ENCODE measurements at regions not wholly inside any gene's neighbourhood (a gene's known extent, or its start where the extent isn't known, plus 50 kb on each side); places are given as distances from the start of the nearest gene placed in this dataset.

DNA sequence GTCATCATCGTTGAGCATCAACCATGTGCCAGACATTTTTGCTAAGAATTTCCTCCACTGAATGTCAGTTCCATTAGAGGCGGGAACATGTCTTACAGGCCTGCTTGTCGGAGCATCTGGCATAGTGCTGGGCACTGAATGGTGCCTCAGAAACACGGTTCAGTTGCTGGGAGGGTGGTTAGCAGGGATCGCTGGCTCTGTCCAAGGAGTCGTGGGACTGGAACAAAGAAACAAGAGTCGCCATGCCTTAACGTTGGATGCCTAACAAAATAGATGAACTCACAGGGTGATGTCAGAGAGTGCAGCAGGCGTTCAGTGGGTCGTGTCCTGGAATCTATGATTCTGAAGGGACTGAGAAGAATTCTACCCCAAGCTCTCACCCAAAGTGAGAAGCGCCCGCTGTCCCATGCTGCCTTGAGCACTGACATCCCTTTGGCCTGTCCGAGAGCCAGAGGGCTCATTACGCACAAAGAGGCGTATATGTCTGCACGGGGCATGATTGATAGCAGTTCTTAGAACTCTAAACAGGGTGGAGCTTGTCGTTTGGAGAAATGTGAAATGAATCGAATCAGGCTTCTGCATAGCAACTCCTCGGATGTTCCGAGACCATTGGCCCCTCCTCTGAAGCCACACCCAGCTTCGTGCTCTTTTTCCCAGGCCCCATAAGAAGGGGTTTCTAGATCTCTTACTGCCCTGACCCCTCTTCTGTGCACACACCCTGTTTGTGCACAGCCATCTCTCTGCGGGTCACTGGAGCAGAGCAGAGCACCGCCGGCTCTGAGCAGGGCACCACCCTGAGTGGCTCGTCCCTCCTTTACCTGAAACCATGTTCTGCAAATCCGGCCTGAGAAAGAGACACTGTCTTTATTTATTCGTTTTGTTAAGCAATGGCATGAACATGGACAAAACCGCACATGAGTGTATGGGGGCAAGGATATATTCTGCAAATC lies 113.1 kb upstream of the B3GAT1 start:
- DNase-seq (ENCODE audit: extremely low read depth, insufficient read length) = no peak
- TF ChIP-seq, protein P1, sequence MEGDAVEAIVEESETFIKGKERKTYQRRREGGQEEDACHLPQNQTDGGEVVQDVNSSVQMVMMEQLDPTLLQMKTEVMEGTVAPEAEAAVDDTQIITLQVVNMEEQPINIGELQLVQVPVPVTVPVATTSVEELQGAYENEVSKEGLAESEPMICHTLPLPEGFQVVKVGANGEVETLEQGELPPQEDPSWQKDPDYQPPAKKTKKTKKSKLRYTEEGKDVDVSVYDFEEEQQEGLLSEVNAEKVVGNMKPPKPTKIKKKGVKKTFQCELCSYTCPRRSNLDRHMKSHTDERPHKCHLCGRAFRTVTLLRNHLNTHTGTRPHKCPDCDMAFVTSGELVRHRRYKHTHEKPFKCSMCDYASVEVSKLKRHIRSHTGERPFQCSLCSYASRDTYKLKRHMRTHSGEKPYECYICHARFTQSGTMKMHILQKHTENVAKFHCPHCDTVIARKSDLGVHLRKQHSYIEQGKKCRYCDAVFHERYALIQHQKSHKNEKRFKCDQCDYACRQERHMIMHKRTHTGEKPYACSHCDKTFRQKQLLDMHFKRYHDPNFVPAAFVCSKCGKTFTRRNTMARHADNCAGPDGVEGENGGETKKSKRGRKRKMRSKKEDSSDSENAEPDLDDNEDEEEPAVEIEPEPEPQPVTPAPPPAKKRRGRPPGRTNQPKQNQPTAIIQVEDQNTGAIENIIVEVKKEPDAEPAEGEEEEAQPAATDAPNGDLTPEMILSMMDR (IDR thresholded peaks at IDR 0.05; ENCODE audit: insufficient read depth, low read length, poor library complexity, severe bottlenecking) = no peak
- Histone ChIP-seq H3K4me3 (replicated peaks; ENCODE audit: low read depth, low read length) (no peak overlapping the region), H3K27me3 (replicated peaks; ENCODE audit: control insufficient read depth, insufficient read depth, low read length) (peaks cover under 1% of the 10 kb centered on the region; the same call in 1 of the 2 replicates), H3K36me3 (ENCODE audit: control insufficient read depth, insufficient read depth, low read length) (no peaks in the 10 kb centered on the region)

DNA sequence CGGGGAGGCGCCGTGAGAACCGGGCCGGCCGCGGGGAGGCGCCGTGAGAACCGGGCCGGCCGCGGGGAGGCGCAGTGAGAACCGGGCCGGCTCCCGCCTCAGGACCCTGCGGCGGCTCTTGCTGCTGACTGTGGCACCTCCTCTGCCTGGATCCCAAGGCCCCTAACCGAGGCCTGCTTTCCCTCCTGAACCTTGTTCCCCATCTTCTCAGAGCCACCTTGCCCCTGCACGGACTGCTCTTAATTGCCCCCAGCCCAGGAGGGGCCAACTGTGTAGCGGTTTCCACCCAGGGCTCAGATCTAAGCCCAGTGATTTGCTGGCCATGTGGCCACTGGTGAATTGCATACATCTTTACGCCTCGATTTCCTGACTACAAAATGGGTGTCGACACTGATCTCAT lies 112.2 kb upstream of the B3GAT1 start:
- Histone ChIP-seq H3K27me3 (replicated peaks; ENCODE audit: control insufficient read depth, insufficient read depth, low read length) (peaks cover 1% of the 10 kb centered on the region; the same call in 1 of the 2 replicates), H3K36me3 (ENCODE audit: control insufficient read depth, insufficient read depth, low read length) (no peaks in the 10 kb centered on the region), H3K4me3 (replicated peaks; ENCODE audit: low read depth, low read length) (no peak overlapping the region)
- TF ChIP-seq, protein P1 (IDR thresholded peaks at IDR 0.05; ENCODE audit: insufficient read depth, low read length, poor library complexity, severe bottlenecking) = no peak
- DNase-seq (ENCODE audit: extremely low read depth, insufficient read length) = no peak

DNA sequence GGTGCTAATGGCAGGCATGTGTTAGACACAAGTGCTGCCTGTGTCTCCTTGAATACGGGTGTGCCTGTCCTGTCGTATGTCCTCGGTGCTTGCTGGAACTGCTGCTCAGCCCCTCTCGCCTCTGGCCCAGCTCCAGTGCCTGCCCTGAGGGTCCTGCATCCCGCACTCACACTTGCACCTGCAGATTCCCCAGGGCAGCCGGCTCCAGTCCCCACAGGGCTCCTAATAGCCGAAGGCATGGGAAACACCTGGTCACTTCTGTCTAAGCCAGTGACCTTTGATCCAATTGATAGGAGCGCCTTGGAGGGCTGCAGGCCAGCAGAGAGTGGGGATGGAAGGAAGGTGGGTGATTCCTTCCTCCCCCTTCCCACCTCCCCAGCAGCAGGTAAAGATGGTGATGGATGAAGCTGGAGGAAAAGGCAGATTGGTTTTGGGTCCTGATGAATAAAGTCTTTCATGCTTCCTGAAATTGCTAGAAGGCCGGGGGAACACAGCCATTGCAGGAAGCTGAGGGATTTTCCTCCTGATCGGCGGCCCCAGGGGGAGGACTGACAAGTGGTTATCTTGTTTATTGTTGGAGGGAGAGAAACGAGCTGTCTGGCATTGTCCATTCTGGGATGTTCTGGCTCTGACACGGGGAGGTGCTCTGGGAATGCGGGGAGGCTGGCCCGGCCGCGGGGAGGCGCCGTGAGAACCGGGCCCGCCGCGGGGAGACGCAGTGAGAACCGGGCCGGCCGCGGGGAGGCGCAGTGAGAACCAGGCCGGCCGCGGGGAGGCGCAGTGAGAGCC lies 110.9 kb upstream of the B3GAT1 start:
- Histone ChIP-seq H3K4me3 (replicated peaks; ENCODE audit: low read depth, low read length) (no peak overlapping the region), H3K27me3 (replicated peaks; ENCODE audit: control insufficient read depth, insufficient read depth, low read length) (peaks cover 1% of the 10 kb centered on the region; the same call in 1 of the 2 replicates), H3K36me3 (ENCODE audit: control insufficient read depth, insufficient read depth, low read length) (no peaks in the 10 kb centered on the region)
- TF ChIP-seq, protein P1 (IDR thresholded peaks at IDR 0.05; ENCODE audit: insufficient read depth, low read length, poor library complexity, severe bottlenecking) = no peak
- DNase-seq (ENCODE audit: extremely low read depth, insufficient read length) = no peak

DNA sequence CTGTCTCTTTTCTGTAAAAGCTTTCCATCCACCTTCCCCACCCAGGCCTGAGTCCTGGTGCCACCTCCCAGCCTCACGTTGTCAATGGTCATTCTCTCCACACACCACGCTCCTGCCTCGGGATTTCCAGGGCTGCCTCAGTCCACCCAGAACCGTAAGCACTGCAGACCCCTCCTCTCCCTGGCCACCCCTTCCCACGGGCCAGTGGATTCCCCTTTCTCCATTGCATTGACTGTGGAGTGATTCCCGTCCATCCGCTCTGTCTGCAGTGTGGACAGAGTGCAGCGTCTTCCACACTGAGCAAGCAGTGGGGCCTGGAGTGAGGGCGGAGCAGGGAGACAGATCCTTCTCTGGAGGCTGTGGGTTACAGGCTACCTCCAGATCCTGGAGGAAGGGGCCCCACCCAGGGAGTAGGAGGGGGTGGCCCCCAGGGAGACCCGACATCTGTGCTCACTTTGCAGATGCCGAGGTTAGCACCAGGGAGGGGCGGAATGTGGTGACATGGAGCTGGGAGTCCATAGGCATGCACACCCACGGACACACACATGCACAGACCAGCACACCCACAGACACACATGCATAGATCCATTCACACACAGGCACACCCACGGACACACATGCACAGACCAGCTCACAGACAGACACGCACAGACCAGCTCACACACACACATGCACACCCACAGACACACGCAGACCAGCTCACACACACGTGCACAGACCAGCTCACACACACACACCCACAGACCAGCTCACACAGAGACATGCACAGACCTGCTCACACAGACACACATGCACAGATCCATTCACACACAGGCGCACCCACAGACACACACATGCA lies 109.6 kb upstream of the B3GAT1 start:
- Histone ChIP-seq H3K4me3 (replicated peaks; ENCODE audit: low read depth, low read length) (no peak overlapping the region), H3K36me3 (ENCODE audit: control insufficient read depth, insufficient read depth, low read length) (no peaks in the 10 kb centered on the region), H3K27me3 (replicated peaks; ENCODE audit: control insufficient read depth, insufficient read depth, low read length) (0 out of 2 replicates have a peak, but pooled peaks cover 1% of the 10 kb centered on the region)
- TF ChIP-seq, protein P1 (IDR thresholded peaks at IDR 0.05; ENCODE audit: insufficient read depth, low read length, poor library complexity, severe bottlenecking) = no peak
- DNase-seq (ENCODE audit: extremely low read depth, insufficient read length) = no peak

DNA sequence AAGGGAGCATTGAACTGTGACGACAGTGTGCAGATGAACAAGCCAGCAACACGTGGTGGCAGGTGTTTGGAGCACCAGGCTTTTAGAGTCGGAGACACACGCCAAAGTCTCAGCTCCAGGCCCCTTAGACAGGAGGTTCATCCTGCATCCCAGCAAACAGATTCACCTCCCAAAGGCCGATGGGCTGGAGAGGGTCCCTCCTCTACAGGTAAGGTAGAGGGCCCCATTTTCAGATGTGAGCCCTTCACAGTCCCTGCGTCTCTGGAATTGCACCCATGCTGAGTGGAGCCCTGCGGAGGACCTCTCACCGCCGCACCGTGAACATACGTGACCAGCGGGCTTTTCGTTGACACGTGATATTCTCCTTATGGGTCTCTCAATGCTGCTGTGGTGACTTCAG lies 109.0 kb upstream of the B3GAT1 start:
- 0 out of 2 replicates have a peak, but pooled peaks cover 1% of the 10 kb centered on the region for H3K27me3 ChIP-seq (replicated peaks; ENCODE audit: control insufficient read depth, insufficient read depth, low read length)
- no peak overlapping the region for H3K4me3 ChIP-seq (replicated peaks; ENCODE audit: low read depth, low read length)
- TF ChIP-seq, protein P1 (IDR thresholded peaks at IDR 0.05; ENCODE audit: insufficient read depth, low read length, poor library complexity, severe bottlenecking) = no peak

More for the DNA sequence above, 109.0 kb upstream of the B3GAT1 start:
- no peak for DNase-seq (ENCODE audit: extremely low read depth, insufficient read length)
- no peaks in the 10 kb centered on the region for H3K36me3 ChIP-seq (ENCODE audit: control insufficient read depth, insufficient read depth, low read length)
